ENCODE measurements at regions not wholly inside any gene's neighbourhood (a gene's known extent, or its start where the extent isn't known, plus 50 kb on each side); places are given as distances from the start of the nearest gene placed in this dataset.

GRCh38 chr2:173753441-173753840 lies 211.7 kb downstream of the SP3 start:
- Histone ChIP-seq H3K4me3 (ENCODE audit: extremely low read depth in 1 of 4, insufficient read depth in 2 of 4, low read depth in 3 of 4, low read length in 4 of 4) (no peak overlapping the region), H3K18ac (ENCODE audit: extremely low read depth, low read length) (no peak overlapping the region), H2BK15ac (ENCODE audit: low read length) (no peak overlapping the region), H3K79me2 (ENCODE audit: control insufficient read depth in 1 of 2, insufficient read depth in 2 of 2, low read length in 2 of 2) (no peaks in the 10 kb centered on the region), H4K5ac (ENCODE audit: insufficient read length, low read depth, low read length) (no peak overlapping the region), H4K20me1 (replicated peaks in 1 of 2; ENCODE audit: control insufficient read depth in 1 of 2, insufficient read depth in 2 of 2, low read length in 2 of 2) (no peaks in the 10 kb centered on the region), H3K56ac (replicated peaks; ENCODE audit: insufficient read length, low read depth, low read length) (no peak overlapping the region), H3K4me2 (ENCODE audit: insufficient read depth in 1 of 2, low read depth in 2 of 2, low read length in 2 of 2) (no peak overlapping the region), H3K36me3 (ENCODE audit: control insufficient read depth in 2 of 4, insufficient read depth in 4 of 4, low read length in 3 of 4) (no peaks in the 10 kb centered on the region), H3K14ac (ENCODE audit: insufficient read length) (no peak overlapping the region), H2AK5ac (ENCODE audit: low read depth, low read length) (no peak overlapping the region), H2BK5ac (ENCODE audit: low read depth, low read length) (no peak overlapping the region), H2BK120ac (replicated peaks; ENCODE audit: low read depth, low read length) (no peak overlapping the region), H4K91ac (replicated peaks; ENCODE audit: insufficient read length, low read length) (no peak overlapping the region), H2BK20ac (ENCODE audit: low read length) (no peak overlapping the region), H2BK12ac (ENCODE audit: low read depth, low read length) (no peak overlapping the region), H3K79me1 (ENCODE audit: low read depth, low read length) (no peaks in the 10 kb centered on the region), H3K4me1 (replicated peaks in 1 of 4; ENCODE audit: control insufficient read depth in 3 of 4, insufficient read depth in 4 of 4, low read length in 3 of 4) (peaks cover 7 to 24% (median 11%) of the 10 kb centered on the region in 4 experiments), H3K9me3 (ENCODE audit: insufficient read depth in 2 of 2, low read depth in 1 of 2, low read length in 1 of 2) (no peaks in the 10 kb centered on the region), H3K27me3 (replicated peaks in 1 of 4; ENCODE audit: control insufficient read depth in 3 of 4, extremely low read depth in 1 of 4, insufficient read depth in 3 of 4, low read length in 3 of 4) (no peaks in the 10 kb centered on the region), H4K8ac (ENCODE audit: extremely low read depth, insufficient read depth, low read length) (no peak overlapping the region), H2AFZ (ENCODE audit: low read length) (no peak overlapping the region), H3K23me2 (ENCODE audit: low read depth, low read length) (no peaks in the 10 kb centered on the region), H3K27ac (ENCODE audit: low read depth, low read length) (no peak overlapping the region), H3K4ac (replicated peaks; ENCODE audit: insufficient read length, low read depth, low read length) (no peak overlapping the region), H3K23ac (ENCODE audit: insufficient read length) (no peak overlapping the region), H3K9ac (replicated peaks in 1 of 4; ENCODE audit: extremely low read depth in 1 of 4, low read depth in 3 of 4, low read length in 3 of 4) (no peak overlapping the region)
- POLR2A ChIA-PET (ENCODE audit: partially characterized antibody) = interaction anchor here (0.6 kb wide), 1 partner anchor 375 kb away, joined by 3 read pairs; no protein-coding TSS in a partner anchor
- no peak for FAIRE-seq
- CTCF ChIA-PET (ENCODE audit: partially characterized antibody) = interaction anchor here (0.6 to 1.1 kb wide), 5 partner anchors 9 to 294 kb away, joined by 3 read pairs; no protein-coding TSS in a partner anchor
- no peak for DNase-seq (ENCODE audit: low read depth in 1 of 2, low spot score in 2 of 2)
- 94% methylated on average over 5 of the region's 5 CpGs; no CpG with 5 or more reads in 1 of the 2 experiments for WGBS, 2 experiments (ENCODE audit: extremely low coverage in 1 of 2, insufficient coverage in 1 of 2, insufficient read length in 1 of 2, insufficient replicate concordance in 2 of 2, low coverage in 1 of 2, low lambda C conversion rate in 2 of 2, missing lambda C conversion rate in 1 of 2)
- TF ChIP-seq SAP30 (IDR thresholded peaks at IDR 0.05; ENCODE audit: insufficient read depth, insufficient replicate concordance, low read length) = no peak
- no peak for TF ChIP-seq CTBP2 (IDR thresholded peaks at IDR 0.05; ENCODE audit: borderline replicate concordance, insufficient read depth, insufficient read length, low read length)
- TF ChIP-seq SIN3A (conservative IDR thresholded peaks at IDR 0.05 in 1 of 2, IDR thresholded peaks at IDR 0.05 in 1 of 2; ENCODE audit: low read depth in 1 of 2, low read length in 2 of 2) = no peak
- TF ChIP-seq, protein P1, sequence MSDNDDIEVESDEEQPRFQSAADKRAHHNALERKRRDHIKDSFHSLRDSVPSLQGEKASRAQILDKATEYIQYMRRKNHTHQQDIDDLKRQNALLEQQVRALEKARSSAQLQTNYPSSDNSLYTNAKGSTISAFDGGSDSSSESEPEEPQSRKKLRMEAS (IDR thresholded peaks at IDR 0.05) = no peak
- TF ChIP-seq EP300 (IDR thresholded peaks at IDR 0.05; ENCODE audit: borderline replicate concordance in 1 of 2, low read depth in 2 of 2, low read length in 2 of 2) = no peak
